HEK293 (cell line): ENCODE measurements at regions not wholly inside any gene's neighbourhood (a gene's known extent, or its start where the extent isn't known, plus 50 kb on each side); places are given as distances from the start of the nearest gene placed in this dataset.

Source experiments
- CTCF ChIA-PET: fragments of 350-600 bp; formaldehyde crosslinking; extraction: SDS; loops from one replicate; lab custom pipeline; 2021; ENCODE audit warnings: antibody characterized with exemption; lab: Yijun Ruan, JAX
- POLR2A ChIA-PET: fragments of 300-600 bp; formaldehyde crosslinking; extraction: SDS; loops from one replicate; lab custom pipeline; 2020; ENCODE audit warnings: antibody characterized with exemption, inconsistent platforms; lab: Yijun Ruan, JAX
- H3K27ac ChIP-seq: fragments of 200-500 bp; sonication (Bioruptor generic); 2 replicates; pipeline ENCODE4 v1.5.1; 2014; ENCODE audit warnings: low read depth, low read length, control low read depth, inconsistent platforms; ENCODE audit errors: extremely low read depth
- H3K36me3 ChIP-seq, 2 experiments: fragments of 200-500 bp in 1 of 2; sonication (Bioruptor generic) in 1 of 2; 1 replicate in 1 of 2; 2 replicates in 1 of 2; pipeline ENCODE4 v1.5.1; 2014 to 2017; ENCODE audit warnings: inconsistent platforms in 2 of 2, low read length in 2 of 2; ENCODE audit not compliant: control insufficient read depth in 2 of 2, insufficient read depth in 1 of 2
- H3K4me1 ChIP-seq: fragments of 200-500 bp; sonication (Bioruptor generic); 2 replicates; pipeline ENCODE4 v1.5.1; 2014; ENCODE audit warnings: mild to moderate bottlenecking, low read length, inconsistent platforms; ENCODE audit not compliant: control insufficient read depth, insufficient read depth
- H3K4me3 ChIP-seq: 2 replicates; pipeline ENCODE4 v1.5.1; 2011; ENCODE audit warnings: low read depth, mild to moderate bottlenecking, control low read depth, low read length, moderate library complexity
- H3K9me3 ChIP-seq: fragments of 200-500 bp; sonication (Bioruptor generic); 2 replicates; pipeline ENCODE4 v1.5.1; 2014; ENCODE audit warnings: low read depth, low read length, inconsistent platforms; ENCODE audit not compliant: control insufficient read depth, insufficient read depth
- BCL11B ChIP-seq: fragments of 450-650 bp; formaldehyde crosslinking; IDR thresholded peaks from 2 replicates; pipeline ENCODE4 v1.5.1; 2016; ENCODE audit warnings: low read depth, missing biosample characterization, missing genetic modification characterization
- EGR2 ChIP-seq: fragments of 450-650 bp; formaldehyde crosslinking; IDR thresholded peaks from 2 replicates; pipeline ENCODE4 v1.5.1; 2016; ENCODE audit warnings: low read depth, missing biosample characterization, missing genetic modification characterization
- GFI1B ChIP-seq: fragments of 450-650 bp; formaldehyde crosslinking; IDR thresholded peaks from 2 replicates; pipeline ENCODE4 v1.5.1; 2016; ENCODE audit warnings: missing biosample characterization, missing genetic modification characterization
- PATZ1 ChIP-seq: fragments of 450-650 bp; formaldehyde crosslinking; IDR thresholded peaks from 2 replicates; pipeline ENCODE4 v1.5.1; 2016; ENCODE audit warnings: missing biosample characterization, missing genetic modification characterization
- YY1 ChIP-seq: fragments of 450-650 bp; formaldehyde crosslinking; IDR thresholded peaks from 2 replicates; pipeline ENCODE4 v1.5.1; 2018; ENCODE audit warnings: missing biosample characterization, missing genetic modification characterization
- ZBTB6 ChIP-seq: fragments of 450-650 bp; formaldehyde crosslinking; IDR thresholded peaks from 2 replicates; pipeline ENCODE4 v1.5.1; 2017; ENCODE audit warnings: missing biosample characterization, missing genetic modification characterization
- ZFP69B ChIP-seq: fragments of 450-650 bp; formaldehyde crosslinking; IDR thresholded peaks from 2 replicates; pipeline ENCODE4 v1.5.1; 2016; ENCODE audit warnings: missing biosample characterization, missing genetic modification characterization
- ZNF184 ChIP-seq: fragments of 450-650 bp; IDR thresholded peaks from 2 replicates; pipeline ENCODE4 v1.5.1; 2018; ENCODE audit warnings: missing biosample characterization, mild to moderate bottlenecking, missing genetic modification characterization
- ZNF2 ChIP-seq: fragments of 450-650 bp; formaldehyde crosslinking; IDR thresholded peaks from 2 replicates; pipeline ENCODE4 v1.5.1; 2016; ENCODE audit warnings: missing biosample characterization, missing genetic modification characterization
- ZNF280C ChIP-seq: fragments of 450-650 bp; formaldehyde crosslinking; IDR thresholded peaks from 2 replicates; pipeline ENCODE4 v1.5.1; 2016; ENCODE audit warnings: missing biosample characterization, missing genetic modification characterization
- ZNF280D ChIP-seq: fragments of 450-650 bp; formaldehyde crosslinking; IDR thresholded peaks from 2 replicates; pipeline ENCODE4 v1.5.1; 2016; ENCODE audit warnings: missing biosample characterization, missing genetic modification characterization
- ZNF292 ChIP-seq: fragments of 450-650 bp; formaldehyde crosslinking; IDR thresholded peaks from 2 replicates; pipeline ENCODE4 v1.5.1; 2016; ENCODE audit warnings: low read depth, missing biosample characterization, missing genetic modification characterization, borderline replicate concordance
- ZNF302 ChIP-seq: fragments of 450-650 bp; formaldehyde crosslinking; IDR thresholded peaks from 2 replicates; pipeline ENCODE4 v1.5.1; 2016; ENCODE audit warnings: missing biosample characterization, missing genetic modification characterization, low read depth
- ZNF362 ChIP-seq: fragments of 450-650 bp; formaldehyde crosslinking; IDR thresholded peaks from 2 replicates; pipeline ENCODE4 v1.5.1; 2016; ENCODE audit warnings: missing biosample characterization, missing genetic modification characterization
- ZNF426 ChIP-seq: fragments of 450-650 bp; formaldehyde crosslinking; IDR thresholded peaks from 2 replicates; pipeline ENCODE4 v1.5.1; 2017; ENCODE audit warnings: missing biosample characterization, missing genetic modification characterization, mild to moderate bottlenecking, inconsistent platforms, moderate library complexity
- ZNF48 ChIP-seq: fragments of 450-650 bp; formaldehyde crosslinking; IDR thresholded peaks from 2 replicates; pipeline ENCODE4 v1.5.1; 2016; ENCODE audit warnings: missing biosample characterization, missing genetic modification characterization
- ZNF518A ChIP-seq: fragments of 450-650 bp; formaldehyde crosslinking; conservative IDR thresholded peaks from 2 replicates; pipeline ENCODE4 v1.5.1; 2016; ENCODE audit warnings: low read depth, missing biosample characterization, missing genetic modification characterization
- ZNF544 ChIP-seq: fragments of 450-650 bp; formaldehyde crosslinking; IDR thresholded peaks from 2 replicates; pipeline ENCODE4 v1.5.0; 2017; ENCODE audit warnings: missing biosample characterization, missing genetic modification characterization
- ZNF610 ChIP-seq: fragments of 450-650 bp; formaldehyde crosslinking; IDR thresholded peaks from 2 replicates; pipeline ENCODE4 v1.5.1; 2016; ENCODE audit warnings: missing biosample characterization, missing genetic modification characterization, borderline replicate concordance
- ZNF701 ChIP-seq: fragments of 450-650 bp; formaldehyde crosslinking; IDR thresholded peaks from 2 replicates; pipeline ENCODE4 v1.5.1; 2016; ENCODE audit warnings: missing biosample characterization, missing genetic modification characterization
- ZNF747 ChIP-seq: fragments of 450-650 bp; formaldehyde crosslinking; IDR thresholded peaks from 2 replicates; pipeline ENCODE4 v1.5.1; 2016; ENCODE audit warnings: missing biosample characterization, missing genetic modification characterization
- ZNF837 ChIP-seq: fragments of 450-650 bp; formaldehyde crosslinking; IDR thresholded peaks from 2 replicates; pipeline ENCODE4 v1.5.1; 2016; ENCODE audit warnings: missing biosample characterization, missing genetic modification characterization

GRCh38 chr7:79930604-79931003, 204.0 kb upstream of the GNAI1 start:
- POLR2A ChIA-PET, result no interaction called here
- TF ChIP-seq ZNF280D (tag by site-specific recombination) (no peak), ZNF280C (no peak), ZNF184 (no peak), ZNF518A (tag by site-specific recombination) (no peak), ZNF292 (tag by site-specific recombination) (no peak), GFI1B (tag by site-specific recombination) (no peak), ZNF2 (tag by site-specific recombination) (no peak), YY1 (tag by site-specific recombination) (no peak), ZNF701 (tag by site-specific recombination) (no peak), ZNF837 (tag by site-specific recombination) (no peak)
- TF ChIP-seq, all 188 proteins: peak for 0
- H3K9me3 ChIP-seq, result no peaks in the 10 kb centered on the region
- H3K36me3 ChIP-seq, result no peaks in the 10 kb centered on the region
- CTCF ChIA-PET, result no interaction called here
- H3K27ac ChIP-seq, result no peak overlapping the region
- H3K4me3 ChIP-seq, result no peak overlapping the region
- H3K4me1 ChIP-seq, result no peaks in the 10 kb centered on the region

GRCh38 chr7:79927116-79927515, 207.5 kb upstream of the GNAI1 start:
- H3K4me1 ChIP-seq, result no peaks in the 10 kb centered on the region
- ChIA-PET CTCF (no interaction called here), POLR2A (no interaction called here)
- no peaks in the 10 kb centered on the region for H3K36me3 ChIP-seq
- no peaks in the 10 kb centered on the region for H3K9me3 ChIP-seq
- no peak overlapping the region for H3K4me3 ChIP-seq
- H3K27ac ChIP-seq, result no peak overlapping the region
- TF ChIP-seq ZFP69B (no peak), ZNF426 (tag by site-specific recombination) (no peak), ZNF48 (tag by site-specific recombination) (no peak), ZNF362 (tag by site-specific recombination) (no peak), PATZ1 (tag by site-specific recombination) (no peak), ZNF747 (no peak), ZNF302 (no peak), EGR2 (no peak), ZNF610 (no peak), BCL11B (tag by site-specific recombination) (no peak), ZBTB6 (no peak), ZNF544 (tag by site-specific recombination) (no peak)
